ENCODE measurements at regions not wholly inside any gene's neighbourhood (a gene's known extent, or its start where the extent isn't known, plus 50 kb on each side); places are given as distances from the start of the nearest gene placed in this dataset.

GRCh38 chr9:38128752-38129270, 59.8 kb upstream of the SHB start:
- TF ChIP-seq TP53 (CRISPR knock-in tag; IDR thresholded peaks at IDR 0.05): no peak
- TF ChIP-seq CTCF (IDR thresholded peaks at IDR 0.05): no peak
- TF ChIP-seq ESRRA (CRISPR knock-in tag; IDR thresholded peaks at IDR 0.05; ENCODE audit: borderline replicate concordance): no peak
- TF ChIP-seq, protein P1, sequence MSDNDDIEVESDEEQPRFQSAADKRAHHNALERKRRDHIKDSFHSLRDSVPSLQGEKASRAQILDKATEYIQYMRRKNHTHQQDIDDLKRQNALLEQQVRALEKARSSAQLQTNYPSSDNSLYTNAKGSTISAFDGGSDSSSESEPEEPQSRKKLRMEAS (CRISPR knock-in tag; IDR thresholded peaks at IDR 0.05): no peak
- TF ChIP-seq STAT6 (CRISPR knock-in tag; conservative IDR thresholded peaks at IDR 0.05; ENCODE audit: low read depth): no peak
- no peak for TF ChIP-seq ZBTB43 (CRISPR knock-in tag; IDR thresholded peaks at IDR 0.05)
- no peak for TF ChIP-seq ZNF423 (CRISPR knock-in tag; IDR thresholded peaks at IDR 0.05)
- no peak for TF ChIP-seq SMAD3 (CRISPR knock-in tag; IDR thresholded peaks at IDR 0.05; ENCODE audit: borderline replicate concordance)
- TF ChIP-seq NFATC4 (CRISPR knock-in tag; IDR thresholded peaks at IDR 0.05): no peak

Measured in WTC11 (cell line).